GM19455 (cell line): ENCODE measurements at regions not wholly inside any gene's neighbourhood (a gene's known extent, or its start where the extent isn't known, plus 50 kb on each side); places are given as distances from the start of the nearest gene placed in this dataset.

Experiments
- ATAC-seq: cut with Tn5 transposase; IDR thresholded peaks from one replicate; pipeline ENCODE4 v1.9.1; 2021; ENCODE audit not compliant: unreplicated experiment

DNA sequence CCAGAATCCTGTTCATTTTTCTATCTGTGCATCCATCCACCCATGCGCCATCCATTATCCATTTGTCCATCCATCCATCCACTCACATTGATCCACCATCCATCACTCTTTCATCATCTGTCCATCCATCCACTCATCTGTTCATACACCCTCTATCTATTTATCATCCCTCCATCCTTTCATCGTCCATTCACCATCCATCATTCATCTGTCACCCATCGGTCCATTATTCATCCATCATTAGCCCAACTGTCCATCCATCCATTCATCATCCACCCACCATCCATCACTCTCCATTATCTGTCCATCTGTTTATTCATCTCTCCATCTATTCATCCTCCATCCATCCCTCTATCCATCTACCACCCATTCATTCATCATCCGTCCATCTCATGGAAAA, 125.7 kb upstream of the TMPRSS2 start:
- ATAC-seq, result no peak

DNA sequence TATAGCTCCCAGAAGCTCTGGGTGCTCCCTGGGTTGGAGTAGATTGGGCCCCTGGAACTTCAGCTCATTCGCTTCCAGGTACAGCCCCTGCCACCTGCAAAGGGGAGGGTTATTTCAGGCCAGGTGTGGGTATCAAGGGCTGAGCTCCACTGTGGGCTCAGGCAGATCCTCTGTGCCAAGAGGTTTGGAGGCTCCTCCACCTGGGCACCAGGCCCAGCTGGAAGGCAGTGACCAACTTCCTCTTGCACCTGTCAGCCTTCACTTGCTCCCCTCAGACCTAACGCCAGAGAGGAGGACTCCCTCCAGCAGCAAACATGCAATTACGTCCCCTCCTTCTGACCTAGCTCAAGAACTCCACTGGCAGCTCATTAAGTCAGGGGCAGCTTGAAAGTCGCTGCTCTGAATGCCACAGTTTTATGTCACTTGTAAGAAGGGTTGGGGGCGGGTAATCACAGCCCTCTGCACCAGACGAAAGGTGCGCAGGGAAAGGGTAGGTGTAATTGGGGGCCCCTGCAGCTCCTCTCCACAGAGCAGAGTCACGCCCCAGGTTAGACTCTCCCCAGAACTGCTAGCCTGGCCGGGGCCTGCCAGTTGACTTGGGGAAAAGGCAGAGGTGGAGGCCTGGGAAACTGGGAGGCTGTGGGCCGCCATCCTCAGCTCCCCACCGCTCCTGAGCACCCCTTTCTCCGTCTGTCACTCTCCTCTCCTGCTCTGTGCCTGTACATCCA, 125.0 kb upstream of the TMPRSS2 start:
- ATAC-seq, result no peak

DNA sequence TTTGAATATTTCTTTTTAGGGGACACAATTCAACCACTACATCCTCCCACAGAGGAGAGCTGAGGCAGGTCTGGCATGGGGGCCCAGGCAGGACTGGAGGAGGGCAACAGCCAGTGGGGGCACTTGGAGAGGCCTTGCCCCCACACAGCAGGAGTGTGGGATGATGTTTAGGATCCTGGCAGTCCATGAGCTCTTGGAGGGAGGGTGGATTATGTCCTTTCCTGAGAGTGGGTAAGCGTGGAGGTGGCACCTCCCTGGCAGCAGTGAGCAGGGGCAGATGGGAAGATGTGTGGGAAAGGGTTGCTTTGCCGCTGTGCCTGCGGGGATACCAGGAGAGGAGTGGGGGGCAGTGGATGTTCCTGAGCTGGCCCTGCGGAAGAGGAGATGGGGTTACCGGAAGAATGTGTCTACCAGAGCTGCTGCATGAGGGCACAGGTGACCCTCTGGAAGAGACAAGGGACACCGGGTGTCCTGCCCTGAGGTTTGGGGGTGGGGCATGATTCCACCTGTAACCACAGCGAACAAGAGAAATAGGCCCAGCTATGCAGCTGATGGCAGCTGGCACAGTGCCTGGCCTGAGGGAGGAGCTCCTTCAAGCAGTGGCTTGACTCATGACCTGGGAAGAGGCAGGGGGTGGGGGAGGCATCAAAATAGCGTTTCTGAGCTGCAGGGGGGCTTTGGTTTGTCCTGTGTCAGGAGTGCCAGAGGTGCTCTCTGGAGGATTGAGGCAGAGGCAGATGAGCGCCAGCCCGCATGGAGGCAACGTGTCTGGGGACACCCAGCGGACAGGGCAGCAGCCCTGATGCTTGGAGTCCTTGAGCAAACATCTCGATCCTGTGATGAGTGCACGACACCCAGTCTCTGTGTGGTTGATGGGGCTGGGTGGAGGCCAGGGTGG, 123.9 kb upstream of the TMPRSS2 start:
- ATAC-seq, result no peak

DNA sequence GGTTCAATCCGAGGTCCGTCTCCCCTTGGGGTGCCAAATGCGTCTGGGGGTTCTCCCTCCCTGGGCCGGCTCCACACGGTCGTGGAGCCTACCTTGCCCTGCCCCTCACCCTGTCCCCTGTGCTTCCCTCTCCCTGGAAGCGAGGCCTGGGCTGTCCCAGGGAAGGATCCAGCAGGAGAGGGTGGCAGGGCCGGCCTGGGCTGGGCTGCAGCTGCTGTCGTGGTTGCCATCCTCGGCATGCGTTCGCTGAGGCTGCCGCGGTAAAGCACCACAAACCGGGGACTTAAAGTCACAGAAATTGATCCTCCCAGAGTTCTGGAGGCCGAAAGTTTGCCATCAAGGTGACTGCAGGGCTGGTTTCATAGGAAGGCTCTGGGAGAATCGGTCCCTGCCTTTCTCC, 123.0 kb upstream of the TMPRSS2 start:
- ATAC-seq, result no peak

DNA sequence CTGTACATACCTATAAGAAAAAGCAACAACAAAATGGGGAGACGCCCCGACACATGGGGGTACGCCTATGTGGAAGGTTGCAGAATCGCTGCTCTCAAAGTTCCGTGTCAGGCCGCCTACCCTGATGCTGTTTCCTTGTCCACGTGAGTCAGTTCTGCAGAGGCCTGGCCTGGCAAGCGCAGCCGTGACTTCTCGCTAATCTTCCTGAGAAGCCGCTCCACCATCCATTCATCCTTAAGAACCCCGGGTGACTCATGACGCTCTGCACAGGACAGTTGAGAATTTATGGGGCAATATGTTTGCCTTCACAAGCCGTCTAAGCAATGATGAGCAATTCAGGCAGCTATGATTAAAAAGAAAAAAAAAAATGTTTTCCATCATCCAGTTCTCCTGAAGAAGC, 122.3 kb upstream of the TMPRSS2 start:
- no peak for ATAC-seq

DNA sequence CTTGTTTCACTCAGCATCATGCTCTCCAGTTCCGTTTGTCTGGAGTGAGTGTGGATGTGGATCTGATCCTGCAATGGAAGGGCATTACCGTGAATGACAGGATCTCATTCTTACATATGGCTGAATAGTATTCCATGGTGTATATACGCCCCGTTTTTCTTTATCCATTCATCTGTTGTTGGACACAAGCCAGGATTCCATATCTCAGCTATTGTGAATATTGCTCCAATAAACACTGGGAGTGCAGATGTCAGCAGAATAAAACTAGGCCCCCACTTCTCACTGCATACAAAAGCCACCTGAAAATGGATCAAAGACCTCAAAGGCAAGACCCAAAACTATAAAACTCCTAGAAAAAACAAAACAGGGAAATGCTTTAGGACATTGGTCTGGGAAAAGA, 120.3 kb upstream of the TMPRSS2 start:
- ATAC-seq, result no peak

DNA sequence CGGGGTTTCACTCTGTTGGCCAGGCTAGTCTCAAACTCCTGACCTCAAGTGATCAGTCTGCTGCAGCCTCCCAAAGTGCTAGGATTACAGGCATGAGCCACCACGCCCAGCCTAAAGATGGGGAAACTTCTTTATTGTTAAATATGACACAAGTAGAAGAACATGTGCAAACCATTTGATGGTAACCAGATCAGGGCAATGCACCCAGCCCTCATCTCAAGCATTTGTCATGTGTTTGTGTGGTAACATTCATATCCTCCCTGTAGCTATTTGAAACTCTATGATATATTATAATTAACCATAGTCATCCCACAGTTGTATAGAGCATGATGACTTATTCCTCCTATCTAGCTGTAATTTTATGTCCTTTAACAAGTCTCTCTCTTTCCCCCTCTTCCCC, 119.5 kb upstream of the TMPRSS2 start:
- ATAC-seq, result no peak

DNA sequence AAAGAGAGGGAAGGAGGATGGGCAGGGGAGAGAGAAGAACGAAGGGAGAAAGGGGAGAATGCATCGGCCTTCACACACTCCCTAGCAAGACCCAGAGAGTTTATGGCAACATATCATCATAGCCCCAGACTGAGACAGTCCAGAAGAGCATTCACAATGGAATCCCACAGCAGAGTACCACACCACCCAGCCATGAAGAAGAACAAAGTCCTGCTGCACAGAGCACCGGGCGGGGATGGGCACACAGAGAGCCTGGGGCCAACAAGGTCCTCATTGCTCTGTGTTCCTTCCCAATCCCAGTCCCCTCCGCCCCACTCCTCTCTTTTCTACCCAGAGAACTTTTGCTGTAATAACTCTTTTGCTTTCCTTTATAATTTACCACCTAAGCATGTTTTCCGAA, 118.1 kb upstream of the TMPRSS2 start:
- ATAC-seq, result no peak

DNA sequence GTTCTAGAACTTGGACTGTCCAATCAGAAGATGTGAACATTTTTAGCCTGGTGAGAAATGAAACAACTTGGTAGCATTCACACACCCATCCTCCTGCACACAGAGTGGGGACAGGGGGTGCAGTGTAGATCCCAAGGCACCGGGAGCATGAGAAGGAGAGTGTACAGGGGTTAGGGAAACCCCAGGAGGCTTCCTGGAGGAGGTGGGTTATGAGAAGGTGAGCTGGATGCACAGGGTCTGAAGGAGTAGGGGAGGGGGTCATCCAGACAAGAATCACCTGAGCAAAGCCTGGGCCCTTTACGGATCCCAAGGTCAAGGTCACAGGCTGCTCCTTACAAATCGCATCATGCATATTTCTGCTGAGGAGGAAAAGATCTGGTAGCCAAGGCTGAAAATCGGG, 117.5 kb upstream of the TMPRSS2 start:
- no peak for ATAC-seq

DNA sequence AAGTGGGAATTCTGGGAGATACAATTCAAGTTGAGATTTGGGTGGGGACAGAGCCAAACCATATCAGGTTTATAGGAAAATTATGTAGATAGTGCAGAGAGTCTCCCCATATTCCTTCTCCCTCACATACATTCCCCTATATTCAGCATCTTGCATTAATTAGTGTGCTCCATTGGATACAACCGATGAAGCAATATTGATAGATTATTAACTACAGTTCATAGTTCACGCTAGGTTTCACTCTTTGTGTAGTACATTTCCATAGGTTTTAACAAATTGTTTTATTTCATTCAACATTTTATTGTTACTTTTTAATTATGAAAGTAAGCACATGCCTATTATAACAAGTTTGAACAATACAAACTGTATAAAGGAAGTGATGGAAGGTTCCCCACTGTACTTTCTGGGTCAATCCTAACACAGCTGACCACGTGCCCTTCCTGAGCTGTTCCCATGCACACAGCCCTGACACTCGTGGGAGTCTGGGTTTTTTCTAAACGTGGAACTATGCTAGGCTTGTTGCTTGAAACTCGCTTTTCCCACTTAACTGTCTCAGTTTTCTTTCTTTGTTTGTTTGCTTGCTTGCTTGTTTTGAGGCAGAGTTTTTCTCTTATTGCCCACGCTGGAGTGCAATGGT, 116.8 kb upstream of the TMPRSS2 start:
- ATAC-seq, result no peak

DNA sequence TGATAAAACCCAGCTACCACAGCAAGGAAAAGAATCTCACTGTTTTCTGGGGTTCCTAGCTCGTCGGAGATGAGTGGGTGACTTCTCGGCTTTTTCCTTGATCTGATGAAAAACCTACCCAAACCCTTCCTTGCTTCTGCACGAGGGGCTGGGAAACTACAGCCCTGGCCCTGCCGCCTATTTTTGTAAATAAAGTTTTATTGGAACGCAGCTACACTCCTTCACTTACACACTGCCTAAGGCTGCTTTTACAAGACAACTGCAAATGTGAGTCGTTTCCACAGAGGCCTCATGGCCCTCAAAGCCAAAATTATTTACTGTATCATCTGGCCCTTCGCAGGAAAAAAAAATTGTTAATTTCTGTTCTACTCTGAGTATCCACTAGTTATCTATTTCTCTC, 116.0 kb upstream of the TMPRSS2 start:
- ATAC-seq, result no peak

DNA sequence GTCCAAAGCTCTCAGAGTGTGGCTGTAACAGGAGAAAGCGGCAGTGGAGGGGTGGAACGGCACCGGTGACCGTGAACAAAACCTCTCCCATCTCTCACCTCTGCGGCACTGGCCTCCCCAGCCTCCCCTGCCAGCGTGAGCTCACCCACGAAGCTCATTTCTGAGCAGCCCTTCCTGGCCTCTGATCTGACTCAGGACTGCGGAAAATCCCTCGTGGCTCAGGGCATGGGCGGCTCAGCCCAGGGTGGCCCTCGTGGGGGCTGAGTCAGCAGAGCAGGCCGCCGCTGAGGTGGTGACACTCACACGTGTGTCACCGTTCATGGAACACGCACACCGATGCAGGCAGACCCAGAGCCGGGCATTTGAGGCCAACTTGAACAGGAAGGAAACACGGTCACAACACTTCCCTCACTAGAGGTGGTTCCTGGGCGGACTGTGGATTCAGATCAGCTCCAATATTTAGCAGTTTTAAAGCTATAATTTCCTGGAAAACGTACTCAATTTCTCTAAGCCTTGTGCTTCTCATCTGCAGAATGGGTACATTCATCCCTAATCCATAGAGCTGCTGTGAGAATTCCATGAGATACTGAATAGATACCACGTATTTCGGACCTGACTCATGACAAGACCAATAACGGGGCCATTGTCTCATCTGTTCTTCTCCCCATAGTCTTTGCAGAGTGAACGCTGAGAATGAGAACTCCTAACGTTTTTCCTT, 115.0 kb upstream of the TMPRSS2 start:
- ATAC-seq, result no peak

DNA sequence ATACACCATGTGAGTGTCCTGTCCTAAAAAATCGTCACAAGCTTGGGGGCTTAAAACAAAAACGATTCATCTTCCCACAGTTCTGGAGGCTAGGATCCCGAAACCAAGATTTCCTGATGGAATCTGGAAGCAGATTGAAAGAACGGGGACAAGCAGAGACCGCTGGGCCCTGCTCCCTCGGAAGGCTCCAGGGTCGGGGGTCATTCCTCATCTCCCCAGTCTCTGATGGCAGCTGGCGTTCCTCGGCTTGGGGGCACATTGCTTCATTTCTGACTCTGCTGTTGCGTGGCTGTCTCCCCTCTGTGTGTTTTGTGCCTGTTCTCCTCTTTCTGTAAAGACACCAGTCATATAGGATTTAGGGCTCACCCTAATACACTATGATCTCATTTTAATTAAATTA, 114.2 kb upstream of the TMPRSS2 start:
- no peak for ATAC-seq

DNA sequence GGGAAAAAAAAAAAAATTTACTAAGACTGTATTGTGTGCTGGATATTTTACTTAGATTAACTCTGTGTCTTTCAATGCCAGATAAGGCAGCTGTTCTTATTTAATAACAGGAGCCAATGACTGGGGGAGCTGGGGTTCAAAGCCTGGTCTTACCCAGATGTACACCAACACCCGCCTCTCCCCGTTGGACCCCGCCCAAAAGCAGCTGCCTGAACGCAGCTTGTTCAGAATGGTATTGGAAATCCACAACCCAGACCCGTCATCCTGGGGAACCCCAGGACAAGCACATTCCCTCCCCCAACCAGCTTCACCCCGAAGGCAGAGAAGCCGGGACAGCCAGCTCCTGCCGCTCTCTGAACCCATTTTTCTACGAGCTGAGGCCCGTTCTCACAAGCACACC, 113.6 kb upstream of the TMPRSS2 start:
- ATAC-seq, result no peak

DNA sequence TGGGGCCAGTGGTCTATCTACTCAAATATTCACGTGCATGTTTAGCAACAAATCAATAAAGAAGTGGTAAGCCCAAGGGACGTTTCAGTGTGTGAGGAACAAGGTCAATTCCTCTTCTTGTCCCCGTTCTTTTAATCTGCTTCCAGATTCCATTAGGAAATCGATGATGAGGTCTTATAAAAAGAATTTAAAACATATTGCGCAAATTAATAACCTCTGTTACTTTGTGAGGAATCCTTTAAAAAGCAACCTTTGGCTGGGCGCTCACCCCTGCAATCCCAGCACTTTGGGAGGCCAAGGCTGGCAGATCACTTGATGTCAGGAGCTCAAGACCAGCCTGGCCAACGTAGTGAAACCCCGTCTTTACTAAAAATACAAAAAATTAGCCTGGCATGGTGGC, 113.0 kb upstream of the TMPRSS2 start:
- ATAC-seq, result no peak

DNA sequence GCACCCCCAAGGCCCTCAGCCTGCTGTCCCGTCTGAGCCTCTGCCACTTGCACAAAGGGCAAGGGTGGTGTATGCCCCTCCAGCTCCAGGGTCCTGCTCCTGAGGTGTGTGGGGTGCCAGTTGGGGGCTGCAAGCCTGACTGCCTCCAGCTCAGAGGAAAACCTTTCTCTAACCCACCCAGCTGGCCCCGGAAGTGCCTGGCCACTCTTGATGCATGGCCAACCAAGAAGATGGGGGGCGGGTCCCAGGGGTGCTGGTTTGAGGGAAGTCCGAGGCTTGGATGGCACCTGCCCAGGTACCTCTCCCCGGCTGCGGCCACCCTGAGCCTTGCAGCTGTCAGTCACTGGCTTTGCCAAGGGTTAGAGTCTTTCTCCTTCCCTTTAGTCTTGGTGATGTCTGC, 112.6 kb upstream of the TMPRSS2 start:
- ATAC-seq, result no peak

DNA sequence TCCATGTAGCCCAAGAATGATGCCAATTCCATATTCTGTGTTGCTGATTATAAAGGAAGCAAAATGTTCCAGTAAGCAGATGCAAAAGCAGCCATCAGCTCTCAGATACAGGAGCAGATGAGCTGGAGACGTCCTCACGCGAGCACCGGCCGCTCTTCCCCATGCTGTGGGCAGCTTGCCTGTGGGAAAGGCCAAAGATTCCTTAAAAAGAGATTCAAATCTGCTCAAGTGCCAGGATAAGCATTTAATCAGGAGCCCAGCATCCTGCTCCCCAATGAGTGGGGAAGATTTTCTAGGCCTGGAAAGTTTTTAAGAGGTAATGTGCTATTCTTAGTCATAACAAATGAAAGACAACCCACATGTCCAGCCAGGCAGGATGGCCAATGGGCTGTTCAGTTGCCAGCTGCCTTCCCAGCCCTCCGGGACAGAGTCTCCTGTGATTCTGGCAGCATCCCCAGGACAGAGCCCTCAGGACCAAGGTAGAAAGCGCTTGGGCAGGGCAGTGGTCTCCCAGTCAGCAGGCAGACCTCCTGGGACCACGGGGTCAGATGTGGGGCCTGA, 108.2 kb upstream of the TMPRSS2 start:
- no peak for ATAC-seq

DNA sequence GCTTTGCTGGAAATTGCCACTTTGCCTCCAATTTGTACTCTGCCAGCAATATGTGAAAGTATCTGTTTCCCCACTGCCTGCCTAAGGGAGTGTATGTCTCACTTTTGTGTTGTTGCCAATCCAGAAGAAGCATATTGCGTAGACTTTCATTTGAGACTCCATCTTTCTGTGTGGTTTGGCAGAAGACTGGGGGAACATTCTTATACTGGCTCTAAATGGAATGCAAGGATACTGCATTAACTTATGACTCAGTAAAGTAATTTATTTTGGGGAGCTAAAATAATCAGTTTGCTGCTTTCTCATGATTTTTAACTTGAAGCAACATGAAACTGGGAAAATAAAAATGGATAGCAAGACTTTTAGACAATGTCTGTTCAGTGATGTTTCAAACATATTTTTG, 107.7 kb upstream of the TMPRSS2 start:
- no peak for ATAC-seq

DNA sequence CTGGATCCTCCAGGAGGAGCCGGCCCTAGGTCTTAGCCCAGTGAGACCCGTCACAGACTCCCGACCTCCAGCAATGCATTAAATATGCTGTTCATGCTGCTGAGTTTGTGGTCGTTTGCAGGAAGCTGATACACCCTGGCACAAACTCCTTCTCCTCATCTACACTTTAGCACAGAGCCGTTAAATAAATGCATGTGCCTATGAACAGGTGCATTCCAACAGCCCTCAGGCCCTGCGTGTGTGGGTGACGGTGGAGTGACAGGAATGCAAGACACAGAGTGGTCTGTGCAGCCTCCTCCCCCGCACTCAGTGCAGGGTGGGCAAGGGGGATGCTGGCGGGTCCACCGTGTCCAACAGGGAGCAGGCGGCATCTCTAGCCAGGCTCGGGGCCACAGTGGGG, 106.6 kb upstream of the TMPRSS2 start:
- no peak for ATAC-seq

DNA sequence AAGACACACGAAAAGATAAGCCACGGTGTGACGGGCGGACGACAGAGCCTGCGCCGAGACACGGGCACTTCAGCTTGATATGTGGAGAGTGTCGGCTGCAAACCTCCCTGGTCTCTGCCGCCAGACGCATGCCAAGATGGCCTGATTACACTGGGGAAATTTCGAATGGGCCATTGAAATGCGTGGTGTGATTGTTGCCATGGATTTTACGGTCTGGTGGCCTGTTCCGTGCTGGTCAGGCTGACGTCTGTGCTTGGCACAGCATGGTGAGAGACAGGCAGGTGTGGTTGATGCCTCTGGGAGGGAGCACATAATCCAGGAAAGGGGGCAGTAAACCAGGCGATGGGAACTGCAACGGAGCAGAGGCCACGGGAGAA, 105.6 kb upstream of the TMPRSS2 start:
- no peak for ATAC-seq
